Left ventricle myocardium inferior (tissue), 1 donor: ENCODE measurements at regions not wholly inside any gene's neighbourhood (a gene's known extent, or its start where the extent isn't known, plus 50 kb on each side); places are given as distances from the start of the nearest gene placed in this dataset.

ENCODE experiments used
- DNase-seq: peaks from one replicate; pipeline ENCODE4 v3.0.0-alpha.2; 2020
- H3K27ac ChIP-seq: fragments of 200-600 bp; replicated peaks from 2 replicates; pipeline ENCODE4 v1.8.0; 2021
- H3K27me3 ChIP-seq: fragments of 200-600 bp; 2 replicates; pipeline ENCODE4 v1.8.0; 2021; ENCODE audit warnings: low read depth
- H3K36me3 ChIP-seq: fragments of 200-600 bp; 2 replicates; pipeline ENCODE4 v1.8.0; 2021
- H3K4me1 ChIP-seq: fragments of 200-600 bp; 2 replicates; pipeline ENCODE4 v1.8.0; 2021
- H3K4me3 ChIP-seq: fragments of 200-600 bp; 2 replicates; pipeline ENCODE4 v1.8.0; 2021; ENCODE audit warnings: mild to moderate bottlenecking, moderate library complexity
- H3K9me3 ChIP-seq: fragments of 200-600 bp; replicated peaks from 2 replicates; pipeline ENCODE4 v1.8.0; 2021
- intact Hi-C: fragments of 100-400 bp; cut with micrococcal nuclease; formaldehyde crosslinking; loops from one replicate; pipeline ENCODE4 v1.11.0; 2022
- TF ChIP-seq, protein P1 (sequence below): fragments of 200-600 bp; IDR thresholded peaks from 2 replicates; pipeline ENCODE4 v1.8.0; 2021; ENCODE audit warnings: antibody characterized with exemption, mild to moderate bottlenecking, borderline replicate concordance
- donor health status: DM: no; HTN: yes; CAD: no; lungs with severe emphysema.

DNA sequence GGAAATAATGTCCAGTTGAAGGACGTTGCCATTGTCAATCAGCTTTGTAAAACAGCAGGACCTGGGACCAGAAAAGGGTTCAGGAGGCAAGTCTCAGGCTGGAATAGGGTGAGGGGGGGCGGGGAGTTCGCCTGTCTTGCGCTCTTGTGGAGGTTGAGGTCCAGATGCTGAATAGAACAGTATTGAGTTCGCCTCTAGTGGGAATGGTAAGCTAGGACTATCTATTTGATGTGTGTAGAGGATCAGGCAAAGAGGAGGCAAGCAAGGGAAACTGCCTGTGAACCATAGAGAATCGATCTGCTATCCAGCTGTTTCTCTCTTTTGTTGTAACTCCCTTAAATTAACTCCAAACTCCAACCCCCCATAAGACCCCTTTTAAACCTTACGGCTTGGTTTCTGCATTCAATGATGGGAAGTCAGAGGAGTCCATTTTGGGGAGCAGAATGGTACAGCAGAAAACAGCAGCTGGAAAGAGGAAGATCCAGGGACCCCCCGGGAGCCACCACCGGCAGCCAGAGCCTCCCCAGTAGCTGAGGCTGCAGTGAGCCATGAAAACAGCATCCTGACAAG is 133.7 kb downstream of the SLC28A3 start:
- DNase-seq, result no peak
- Histone ChIP-seq H3K4me3 (peak overlapping the region; percentile 17), H3K27ac (peak overlapping the region; percentile 55), H3K9me3 (no peaks in the 10 kb centered on the region), H3K4me1 (peaks cover 14% of the 10 kb centered on the region), H3K36me3 (no peaks in the 10 kb centered on the region), H3K27me3 (no peaks in the 10 kb centered on the region)
- intact Hi-C loops, result no loop called here
- TF ChIP-seq, protein P1, sequence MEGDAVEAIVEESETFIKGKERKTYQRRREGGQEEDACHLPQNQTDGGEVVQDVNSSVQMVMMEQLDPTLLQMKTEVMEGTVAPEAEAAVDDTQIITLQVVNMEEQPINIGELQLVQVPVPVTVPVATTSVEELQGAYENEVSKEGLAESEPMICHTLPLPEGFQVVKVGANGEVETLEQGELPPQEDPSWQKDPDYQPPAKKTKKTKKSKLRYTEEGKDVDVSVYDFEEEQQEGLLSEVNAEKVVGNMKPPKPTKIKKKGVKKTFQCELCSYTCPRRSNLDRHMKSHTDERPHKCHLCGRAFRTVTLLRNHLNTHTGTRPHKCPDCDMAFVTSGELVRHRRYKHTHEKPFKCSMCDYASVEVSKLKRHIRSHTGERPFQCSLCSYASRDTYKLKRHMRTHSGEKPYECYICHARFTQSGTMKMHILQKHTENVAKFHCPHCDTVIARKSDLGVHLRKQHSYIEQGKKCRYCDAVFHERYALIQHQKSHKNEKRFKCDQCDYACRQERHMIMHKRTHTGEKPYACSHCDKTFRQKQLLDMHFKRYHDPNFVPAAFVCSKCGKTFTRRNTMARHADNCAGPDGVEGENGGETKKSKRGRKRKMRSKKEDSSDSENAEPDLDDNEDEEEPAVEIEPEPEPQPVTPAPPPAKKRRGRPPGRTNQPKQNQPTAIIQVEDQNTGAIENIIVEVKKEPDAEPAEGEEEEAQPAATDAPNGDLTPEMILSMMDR, result no peak

DNA sequence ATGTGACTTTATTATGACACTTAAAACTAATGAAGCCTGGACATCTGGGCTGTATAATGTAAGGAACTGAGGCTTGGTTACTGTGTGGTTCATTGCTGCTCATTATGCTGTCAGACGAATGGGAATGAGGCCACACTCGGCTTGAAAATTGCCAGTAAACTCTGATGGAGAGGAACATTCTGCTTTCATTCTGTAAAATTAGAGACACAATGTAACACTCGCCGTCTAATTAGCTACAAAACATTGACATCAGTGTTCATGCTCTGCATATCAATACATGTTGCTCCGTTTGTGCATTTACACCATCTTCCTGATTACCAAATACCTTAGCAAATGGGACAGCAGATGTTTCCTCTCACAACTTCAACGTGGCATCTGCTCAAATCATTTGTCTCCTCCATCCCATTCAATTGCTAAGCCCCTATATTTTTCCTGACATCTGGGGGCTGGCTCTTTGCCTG is 133.0 kb downstream of the SLC28A3 start:
- Histone ChIP-seq H3K27ac (peak overlapping the region; percentile 55), H3K4me3 (peak overlapping the region; percentile 17), H3K9me3 (no peaks in the 10 kb centered on the region), H3K36me3 (no peaks in the 10 kb centered on the region), H3K27me3 (no peaks in the 10 kb centered on the region), H3K4me1 (peaks cover 14% of the 10 kb centered on the region)
- intact Hi-C loops, result no loop called here
- DNase-seq, result no peak
- TF ChIP-seq, protein P1, result no peak

DNA sequence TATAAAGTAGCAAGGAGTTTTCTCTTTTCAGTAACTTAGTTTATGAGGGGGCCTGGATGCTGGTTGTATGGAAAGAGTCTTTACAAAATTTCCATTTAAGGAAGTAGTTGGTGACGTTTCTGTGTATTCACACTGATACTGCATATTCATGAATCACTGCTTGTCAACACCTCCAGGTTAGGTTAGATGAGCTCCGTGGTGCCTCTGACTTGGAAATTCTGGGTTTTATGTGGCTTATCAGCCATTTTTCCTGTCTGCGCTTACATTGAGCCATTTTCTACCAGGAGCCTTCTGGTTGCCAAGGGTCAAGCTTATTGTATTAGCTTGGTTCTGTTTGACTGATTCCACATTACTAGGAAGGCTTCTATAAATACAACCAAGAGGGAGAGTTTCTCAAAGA is 128.3 kb downstream of the SLC28A3 start:
- intact Hi-C loops, result no loop called here
- Histone ChIP-seq H3K27me3 (no peaks in the 10 kb centered on the region), H3K4me1 (peaks cover 7% of the 10 kb centered on the region), H3K36me3 (no peaks in the 10 kb centered on the region), H3K27ac (no peak overlapping the region), H3K9me3 (no peaks in the 10 kb centered on the region), H3K4me3 (no peak overlapping the region)
- no peak for DNase-seq
- TF ChIP-seq, protein P1, result no peak

GRCh38 chr9:84212982-84213381 is 127.6 kb downstream of the SLC28A3 start:
- Histone ChIP-seq H3K4me3 (no peak overlapping the region), H3K27ac (no peak overlapping the region), H3K36me3 (no peaks in the 10 kb centered on the region), H3K9me3 (no peaks in the 10 kb centered on the region), H3K27me3 (no peaks in the 10 kb centered on the region), H3K4me1 (no peaks in the 10 kb centered on the region)
- no peak for DNase-seq
- TF ChIP-seq, protein P1, result no peak
- intact Hi-C loops, result no loop called here

GRCh38 chr9:84216151-84216550 is 124.4 kb downstream of the SLC28A3 start:
- intact Hi-C loops, result no loop called here
- H3K27ac ChIP-seq, result no peak overlapping the region
- no peaks in the 10 kb centered on the region for H3K9me3 ChIP-seq

More at GRCh38 chr9:84216151-84216550, 124.4 kb downstream of the SLC28A3 start:
- H3K4me3 ChIP-seq, result no peak overlapping the region
- no peaks in the 10 kb centered on the region for H3K36me3 ChIP-seq
- no peaks in the 10 kb centered on the region for H3K4me1 ChIP-seq
- no peaks in the 10 kb centered on the region for H3K27me3 ChIP-seq
- no peak for DNase-seq
- TF ChIP-seq, protein P1, result no peak
